Spleen (tissue), 7 donors: ENCODE measurements at regions not wholly inside any gene's neighbourhood (a gene's known extent, or its start where the extent isn't known, plus 50 kb on each side); places are given as distances from the start of the nearest gene placed in this dataset.

Experiments used
- CTCF ChIP-seq, 11 experiments: fragments of 200-600 bp in 7 of 11; fragments of 450-650 bp in 4 of 11; sonication (generic) in 4 of 11; IDR thresholded peaks in 8 of 11; conservative IDR thresholded peaks in 3 of 11; 1 replicate in 7 of 11; 2 replicates in 4 of 11; pipeline versions ENCODE4 v1.4.0 to v1.8.0; 2016 to 2021; ENCODE audit warnings: antibody characterized with exemption in 11 of 11, inconsistent platforms in 4 of 11, mild to moderate bottlenecking in 1 of 11
- POLR2A ChIP-seq, 3 donors: fragments of 450-650 bp; IDR thresholded peaks; one replicate each; pipeline ENCODE4 v1.5.1; 2017; ENCODE audit warnings: antibody characterized with exemption in 3 of 3, mild to moderate bottlenecking in 1 of 3
- donor health status: DM: no; HTN: no; CAD: no; lungs with moderate emphysema.
- donor health status: DM: no; HTN: no; CAD: no.
- donor health status: DM: no; HTN: no; CAD: no.

- TF ChIP-seq POLR2A (IDR thresholded peaks at IDR 0.05) = no peak
- TF ChIP-seq CTCF (IDR thresholded peaks at IDR 0.05 in 8 of 11, conservative IDR thresholded peaks at IDR 0.05 in 3 of 11) = no peak
Measured at GRCh38 chr4:149057594-149057993, 615.4 kb upstream of the NR3C2 start.
